Cardiac muscle cell (in vitro differentiated cells and primary cell): ENCODE measurements at regions not wholly inside any gene's neighbourhood (a gene's known extent, or its start where the extent isn't known, plus 50 kb on each side); places are given as distances from the start of the nearest gene placed in this dataset.

Experiments used
- DNase-seq, 2 donors: peaks; one replicate each; pipeline versions ENCODE4 v3.0.0 to v3.0.0-alpha.2; 2010 to 2017; ENCODE audit warnings: low read depth in 1 of 2, low spot score in 1 of 2
- H3K27ac ChIP-seq: fragments of 200-600 bp; sonication (generic); 2 replicates; pipeline ENCODE4 v1.5.1; 2016
- H3K27me3 ChIP-seq: fragments of 200-600 bp; sonication (generic); 2 replicates; pipeline ENCODE4 v1.6.0; 2016; ENCODE audit warnings: control low read depth
- H3K36me3 ChIP-seq: fragments of 200-600 bp; sonication (generic); 2 replicates; pipeline ENCODE4 v1.5.1; 2016; ENCODE audit warnings: control low read depth
- H3K4me1 ChIP-seq: fragments of 200-600 bp; sonication (generic); 2 replicates; pipeline ENCODE4 v1.8.1; 2017; ENCODE audit warnings: low read depth, mild to moderate bottlenecking, mixed run types
- H3K4me3 ChIP-seq: fragments of 200-600 bp; sonication (generic); 2 replicates; pipeline ENCODE4 v1.5.1; 2016; ENCODE audit warnings: mild to moderate bottlenecking
- H3K9me3 ChIP-seq: fragments of 200-600 bp; sonication (generic); 2 replicates; pipeline ENCODE4 v1.5.1; 2017; ENCODE audit warnings: low read depth, mild to moderate bottlenecking, control low read depth
- CTCF ChIP-seq: IDR thresholded peaks from 2 replicates; pipeline ENCODE4 v1.5.1; 2012; ENCODE audit warnings: low read depth, mild to moderate bottlenecking, low read length

GRCh38 chr7:49636400-49636799 is 137.0 kb upstream of the VWC2 start:
- Histone ChIP-seq H3K27me3 (no peaks in the 10 kb centered on the region), H3K9me3 (no peaks in the 10 kb centered on the region), H3K4me3 (no peak overlapping the region), H3K36me3 (no peaks in the 10 kb centered on the region), H3K4me1 (peaks cover 6% of the 10 kb centered on the region), H3K27ac (no peak overlapping the region)
- no peak for TF ChIP-seq CTCF
- DNase-seq, result no peak

GRCh38 chr7:49638166-49638565 is 135.3 kb upstream of the VWC2 start:
- Histone ChIP-seq H3K9me3 (no peaks in the 10 kb centered on the region), H3K4me3 (no peak overlapping the region), H3K27ac (no peak overlapping the region), H3K27me3 (no peaks in the 10 kb centered on the region), H3K36me3 (no peaks in the 10 kb centered on the region), H3K4me1 (no peaks in the 10 kb centered on the region)
- no peak for DNase-seq
- TF ChIP-seq CTCF, result no peak

DNA sequence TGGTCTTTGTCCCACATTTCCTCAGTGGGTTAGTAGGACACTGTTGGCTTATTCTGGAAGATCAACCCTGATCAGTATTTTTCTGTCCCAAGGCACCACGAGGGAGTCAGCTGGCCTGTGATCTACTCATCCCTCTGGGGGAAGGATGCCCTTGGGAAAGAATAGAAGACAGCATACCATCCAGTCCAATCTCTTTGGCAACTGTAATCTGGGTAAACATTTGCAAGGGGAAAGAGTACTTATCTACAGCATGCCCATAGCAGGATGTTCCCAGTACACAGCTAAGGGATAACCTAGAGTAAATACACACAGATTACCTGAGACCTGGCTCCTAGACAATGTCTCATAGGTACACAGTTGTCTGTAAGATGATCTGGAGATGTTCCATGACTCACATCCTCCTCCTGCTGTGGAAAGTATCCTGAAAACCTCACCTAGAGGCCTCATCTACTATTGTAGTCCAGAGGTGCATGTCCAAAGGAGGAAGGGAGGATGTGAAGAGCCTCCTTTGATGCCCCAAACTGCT is 134.3 kb upstream of the VWC2 start:
- no peaks in the 10 kb centered on the region for H3K36me3 ChIP-seq
- H3K4me1 ChIP-seq, result no peaks in the 10 kb centered on the region
- H3K27ac ChIP-seq, result no peak overlapping the region
- TF ChIP-seq CTCF, result no peak
- no peaks in the 10 kb centered on the region for H3K9me3 ChIP-seq
- no peak overlapping the region for H3K4me3 ChIP-seq
- no peaks in the 10 kb centered on the region for H3K27me3 ChIP-seq
- DNase-seq, result no peak

GRCh38 chr7:49639808-49640207 is 133.6 kb upstream of the VWC2 start:
- H3K4me1 ChIP-seq, result no peaks in the 10 kb centered on the region
- no peaks in the 10 kb centered on the region for H3K36me3 ChIP-seq
- no peak overlapping the region for H3K4me3 ChIP-seq
- no peak for DNase-seq
- TF ChIP-seq CTCF, result no peak
- no peak overlapping the region for H3K27ac ChIP-seq
- H3K9me3 ChIP-seq, result no peaks in the 10 kb centered on the region
- no peaks in the 10 kb centered on the region for H3K27me3 ChIP-seq

DNA sequence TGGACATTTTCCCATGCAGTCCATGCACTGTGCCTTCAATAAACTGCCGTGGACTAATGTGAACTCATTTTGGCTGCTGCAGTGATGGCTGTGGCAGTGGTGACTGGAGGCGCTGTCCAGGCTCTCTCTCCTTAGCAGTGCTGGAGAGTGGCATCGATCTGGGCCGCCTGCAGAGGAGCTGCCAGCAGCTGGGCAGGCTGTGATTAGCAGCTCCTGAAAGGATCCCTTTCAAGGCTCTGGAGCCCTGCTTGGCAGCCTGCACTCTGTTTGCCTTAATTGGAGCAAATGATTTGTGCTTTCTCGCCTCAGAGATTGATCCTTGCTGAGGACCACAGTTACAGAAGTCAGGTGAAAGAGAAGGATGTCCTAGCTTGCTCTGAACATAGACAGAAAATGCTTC is 130.1 kb upstream of the VWC2 start:
- DNase-seq, result peak in 1 of 2 donors; percentile 61
- H3K27ac ChIP-seq, result no peak overlapping the region
- no peaks in the 10 kb centered on the region for H3K9me3 ChIP-seq
- H3K27me3 ChIP-seq, result no peaks in the 10 kb centered on the region
- TF ChIP-seq CTCF, result no peak
- no peaks in the 10 kb centered on the region for H3K36me3 ChIP-seq
- H3K4me1 ChIP-seq, result no peaks in the 10 kb centered on the region
- H3K4me3 ChIP-seq, result no peak overlapping the region

GRCh38 chr7:49643736-49644135 is 129.7 kb upstream of the VWC2 start:
- no peak for DNase-seq
- Histone ChIP-seq H3K9me3 (no peaks in the 10 kb centered on the region), H3K4me1 (no peaks in the 10 kb centered on the region), H3K27ac (no peak overlapping the region), H3K27me3 (no peaks in the 10 kb centered on the region), H3K36me3 (no peaks in the 10 kb centered on the region), H3K4me3 (no peak overlapping the region)
- TF ChIP-seq CTCF, result no peak
